Fibroblast of skin of right quadriceps (primary cell): ENCODE measurements at regions not wholly inside any gene's neighbourhood (a gene's known extent, or its start where the extent isn't known, plus 50 kb on each side); places are given as distances from the start of the nearest gene placed in this dataset.
"Not testable (repeated sequence)": the region's sequence is repeated elsewhere in the genome, so short reads cannot be mapped to it uniquely, and the experiment has no call there.

Source experiments
- DNase-seq: peaks from one replicate; pipeline ENCODE4 v3.0.0-alpha.2; 2013

- DNase-seq: no peak
Observed at GRCh38 chr18:2146754-2147153, 424.6 kb downstream of the METTL4 start.

GRCh38 chr18:2147476-2148230 is 423.7 kb downstream of the METTL4 start:
- peak; percentile 92 for DNase-seq

- DNase-seq: peak; percentile 51
Observed at GRCh38 chr18:2148823-2149222, 422.5 kb downstream of the METTL4 start.

- peak; percentile 54 for DNase-seq
Observed at GRCh38 chr18:2150566-2150965, 420.7 kb downstream of the METTL4 start.

GRCh38 chr18:2154278-2154677 is 417.0 kb downstream of the METTL4 start:
- DNase-seq: no peak

- no peak for DNase-seq
Observed at GRCh38 chr18:2164644-2165550, 406.4 kb downstream of the METTL4 start.

GRCh38 chr18:2166876-2167275 is 404.4 kb downstream of the METTL4 start:
- DNase-seq: not testable (repeated sequence)

- DNase-seq: no peak
Observed at GRCh38 chr18:2168022-2168421, 403.3 kb downstream of the METTL4 start.

GRCh38 chr18:2169656-2170055 is 401.6 kb downstream of the METTL4 start:
- DNase-seq: no peak

GRCh38 chr18:2171840-2172625 is 399.3 kb downstream of the METTL4 start:
- no peak for DNase-seq

- DNase-seq: no peak
Observed at GRCh38 chr18:2172881-2173280, 398.4 kb downstream of the METTL4 start.

GRCh38 chr18:2173486-2173885 is 397.8 kb downstream of the METTL4 start:
- peak; percentile 92 for DNase-seq

GRCh38 chr18:2178036-2178435 is 393.3 kb downstream of the METTL4 start:
- no peak for DNase-seq

- no peak for DNase-seq
Observed at GRCh38 chr18:2179498-2180183, 391.7 kb downstream of the METTL4 start.

- no peak for DNase-seq
Observed at GRCh38 chr18:2180586-2180985, 390.7 kb downstream of the METTL4 start.

- DNase-seq: no peak
Observed at GRCh38 chr18:2183432-2183831, 387.9 kb downstream of the METTL4 start.

- no peak for DNase-seq
Observed at GRCh38 chr18:2186967-2187366, 384.3 kb downstream of the METTL4 start.

- no peak for DNase-seq
Observed at GRCh38 chr18:2188258-2188657, 383.0 kb downstream of the METTL4 start.

GRCh38 chr18:2191180-2191790 is 380.0 kb downstream of the METTL4 start:
- DNase-seq: no peak

GRCh38 chr18:2192562-2192961 is 378.7 kb downstream of the METTL4 start:
- DNase-seq: no peak

- no peak for DNase-seq
Observed at GRCh38 chr18:2197946-2198345, 373.4 kb downstream of the METTL4 start.

- no peak for DNase-seq
Observed at GRCh38 chr18:2199060-2199459, 372.2 kb downstream of the METTL4 start.
